Epithelial cell of esophagus (primary cell): ENCODE measurements at regions not wholly inside any gene's neighbourhood (a gene's known extent, or its start where the extent isn't known, plus 50 kb on each side); places are given as distances from the start of the nearest gene placed in this dataset.

Experiments
- DNase-seq: peaks from one replicate; pipeline ENCODE4 v3.0.0; 2010; ENCODE audit warnings: low read depth
- H3K4me3 ChIP-seq: 2 replicates; pipeline ENCODE4 v1.5.1; 2011; ENCODE audit warnings: mild to moderate bottlenecking, low read length, control low read depth
- TF ChIP-seq, protein P1 (sequence below): IDR thresholded peaks from 2 replicates; pipeline ENCODE4 v1.5.1; 2011; ENCODE audit warnings: low read depth, mild to moderate bottlenecking, low read length, control low read depth, inconsistent platforms; ENCODE audit not compliant: insufficient read depth; ENCODE audit errors: missing control alignments

GRCh38 chr16:79777679-79778078 is 177.1 kb upstream of the MAF start:
- TF ChIP-seq, protein P1, sequence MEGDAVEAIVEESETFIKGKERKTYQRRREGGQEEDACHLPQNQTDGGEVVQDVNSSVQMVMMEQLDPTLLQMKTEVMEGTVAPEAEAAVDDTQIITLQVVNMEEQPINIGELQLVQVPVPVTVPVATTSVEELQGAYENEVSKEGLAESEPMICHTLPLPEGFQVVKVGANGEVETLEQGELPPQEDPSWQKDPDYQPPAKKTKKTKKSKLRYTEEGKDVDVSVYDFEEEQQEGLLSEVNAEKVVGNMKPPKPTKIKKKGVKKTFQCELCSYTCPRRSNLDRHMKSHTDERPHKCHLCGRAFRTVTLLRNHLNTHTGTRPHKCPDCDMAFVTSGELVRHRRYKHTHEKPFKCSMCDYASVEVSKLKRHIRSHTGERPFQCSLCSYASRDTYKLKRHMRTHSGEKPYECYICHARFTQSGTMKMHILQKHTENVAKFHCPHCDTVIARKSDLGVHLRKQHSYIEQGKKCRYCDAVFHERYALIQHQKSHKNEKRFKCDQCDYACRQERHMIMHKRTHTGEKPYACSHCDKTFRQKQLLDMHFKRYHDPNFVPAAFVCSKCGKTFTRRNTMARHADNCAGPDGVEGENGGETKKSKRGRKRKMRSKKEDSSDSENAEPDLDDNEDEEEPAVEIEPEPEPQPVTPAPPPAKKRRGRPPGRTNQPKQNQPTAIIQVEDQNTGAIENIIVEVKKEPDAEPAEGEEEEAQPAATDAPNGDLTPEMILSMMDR = no peak
- no peak for DNase-seq
- no peak overlapping the region for H3K4me3 ChIP-seq

DNA sequence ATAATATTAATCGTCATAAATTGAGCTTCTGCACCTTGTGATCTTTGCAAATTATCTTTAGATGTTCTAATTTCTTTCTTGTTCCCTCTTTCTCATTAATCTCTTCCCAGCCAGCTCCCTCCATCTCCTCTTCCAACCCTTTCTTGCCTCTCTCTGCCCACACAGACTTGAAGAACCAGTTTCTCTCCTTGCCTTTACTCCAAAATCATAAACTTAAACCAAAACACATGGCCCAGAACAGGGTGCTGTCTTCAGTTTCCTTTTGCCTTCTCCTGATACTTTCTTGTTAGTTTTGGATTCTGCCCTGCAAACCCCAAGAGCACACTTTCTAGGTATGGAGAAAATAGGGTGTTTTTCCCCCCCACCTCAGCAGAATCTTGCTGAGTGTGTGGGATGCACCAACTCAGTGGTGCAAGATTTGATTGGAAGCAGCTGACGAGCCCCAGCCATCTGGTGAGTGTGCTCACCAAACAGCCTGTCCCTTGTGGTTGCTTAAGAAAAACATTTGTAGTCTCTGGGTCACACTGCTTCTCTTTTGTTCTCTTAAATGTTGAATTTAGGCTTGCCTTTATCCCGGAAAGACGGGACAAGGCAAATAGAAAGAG is 175.8 kb upstream of the MAF start:
- H3K4me3 ChIP-seq = no peak overlapping the region
- DNase-seq = peak; percentile 59
- TF ChIP-seq, protein P1 = peak; percentile 24

DNA sequence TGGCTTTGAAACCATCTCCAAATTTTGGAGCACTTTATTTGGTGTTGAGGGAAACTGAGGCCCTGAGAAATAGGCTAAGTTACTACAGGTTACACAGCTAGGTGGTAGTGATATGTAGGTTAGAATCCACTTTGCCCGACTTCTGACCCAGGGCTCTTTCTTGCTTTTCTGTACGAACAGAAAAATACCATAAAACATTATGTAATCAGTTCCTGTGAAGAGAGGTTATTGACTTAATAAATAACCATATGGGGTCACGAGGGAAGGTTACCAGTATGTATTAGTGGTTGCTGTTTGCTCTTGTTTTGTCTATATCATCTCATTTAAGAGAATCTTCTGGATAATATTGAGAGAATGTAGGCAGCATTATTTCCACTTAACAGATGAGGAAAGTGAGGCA is 172.2 kb upstream of the MAF start:
- TF ChIP-seq, protein P1 = no peak
- no peak for DNase-seq
- no peak overlapping the region for H3K4me3 ChIP-seq

DNA sequence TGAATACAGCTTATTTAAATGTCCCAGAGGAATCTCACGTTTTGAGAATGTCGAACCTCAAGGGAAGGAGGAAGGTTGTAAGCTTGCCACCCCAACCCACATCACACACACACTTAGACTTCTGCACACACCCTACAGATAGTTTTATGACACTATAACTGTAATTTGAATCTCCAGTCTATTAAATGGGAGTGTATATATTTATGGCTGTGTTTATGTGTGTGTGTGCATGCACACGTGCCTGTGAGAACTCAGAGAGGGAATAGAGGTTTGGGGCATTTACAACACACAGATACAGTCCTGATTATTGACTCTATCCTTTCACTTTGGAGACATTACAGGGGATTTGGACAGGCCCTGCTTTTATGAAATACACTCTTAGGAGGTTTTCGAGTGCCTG is 171.5 kb upstream of the MAF start:
- H3K4me3 ChIP-seq = no peak overlapping the region
- TF ChIP-seq, protein P1 = no peak
- DNase-seq = no peak

DNA sequence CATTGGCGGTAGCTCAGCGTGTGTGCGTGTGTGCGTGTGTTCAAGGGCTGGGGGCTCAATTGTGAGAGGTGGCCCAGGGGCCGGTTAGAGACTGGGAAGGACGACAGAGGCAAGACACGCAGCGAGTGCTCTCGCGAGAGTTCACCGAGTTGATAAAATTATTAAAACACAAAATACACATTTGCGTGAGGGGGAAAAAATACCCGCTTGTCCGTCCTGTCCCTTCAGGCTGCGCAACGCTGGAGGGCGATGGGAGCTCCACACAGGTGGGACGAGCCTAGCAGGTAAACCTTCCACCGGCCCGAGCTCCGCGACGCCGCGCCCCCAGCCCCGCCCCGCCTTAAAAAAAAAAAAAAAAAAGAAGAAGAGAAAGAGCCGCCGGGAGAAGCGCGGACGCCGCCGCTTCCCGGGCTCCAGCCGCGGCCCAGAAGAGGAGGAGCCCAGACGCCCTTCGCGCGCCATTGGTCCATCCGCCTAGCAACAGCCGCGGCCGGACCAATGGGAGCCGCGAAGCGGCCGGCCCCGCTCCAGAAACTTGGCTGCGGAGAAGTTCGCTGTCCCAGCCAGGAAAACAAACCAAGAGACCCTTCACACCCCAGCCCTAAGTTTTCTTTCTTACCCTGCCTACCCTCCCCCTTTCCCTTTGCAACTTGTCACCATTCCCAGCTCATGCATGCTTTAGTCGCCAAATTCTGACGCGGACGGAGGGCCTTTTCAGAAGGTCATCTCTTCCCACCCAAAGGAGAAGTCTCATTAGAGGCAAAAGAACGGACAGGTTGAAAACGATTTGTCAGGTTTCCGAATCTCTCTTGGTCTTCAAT is 169.9 kb upstream of the MAF start:
- peak; percentile 94 for DNase-seq
- TF ChIP-seq, protein P1 = no peak
- peak overlapping the region; percentile 61 for H3K4me3 ChIP-seq

DNA sequence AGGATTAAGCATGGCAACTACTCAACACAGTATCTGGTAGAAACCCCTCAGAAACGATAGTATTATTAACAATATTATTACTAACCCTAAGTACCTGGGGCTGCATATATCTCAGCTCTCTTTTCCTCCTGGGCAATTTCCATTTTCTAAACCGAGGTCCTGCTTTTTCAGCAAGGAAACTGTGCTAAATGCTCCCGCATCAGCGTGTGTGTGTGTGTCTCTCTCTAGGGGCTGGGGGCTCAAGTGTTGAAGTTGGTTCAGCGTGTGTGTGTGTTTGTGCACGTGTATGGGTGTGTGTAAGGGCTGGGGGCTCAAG is 169.3 kb upstream of the MAF start:
- TF ChIP-seq, protein P1 = no peak
- DNase-seq = no peak
- peak overlapping the region; percentile 61 for H3K4me3 ChIP-seq
